Bronchial epithelial cell (primary cell): ENCODE measurements at regions not wholly inside any gene's neighbourhood (a gene's known extent, or its start where the extent isn't known, plus 50 kb on each side); places are given as distances from the start of the nearest gene placed in this dataset.

ENCODE experiments used
- DNase-seq: peaks from one replicate; pipeline ENCODE4 v3.0.0-alpha.2; 2010; ENCODE audit warnings: low read depth
- FAIRE-seq: peaks from 2 replicates; lab custom pipeline; 2011; peaks lifted over from hg19 to GRCh38; lab: Jason Lieb, UNC
- H3K27me3 ChIP-seq: 2 replicates; pipeline ENCODE4 v1.5.1; 2011; ENCODE audit warnings: low read length; ENCODE audit not compliant: control insufficient read depth, insufficient read depth
- H3K36me3 ChIP-seq: 2 replicates; pipeline ENCODE4 v1.5.1; 2011; ENCODE audit warnings: low read length; ENCODE audit not compliant: control insufficient read depth, insufficient read depth
- H3K4me3 ChIP-seq: 2 replicates; pipeline ENCODE4 v1.5.1; 2011; ENCODE audit warnings: mild to moderate bottlenecking, low read depth, low read length, control low read depth
- TF ChIP-seq, protein P1 (sequence below): IDR thresholded peaks from 2 replicates; pipeline ENCODE4 v1.5.1; 2011; ENCODE audit warnings: mild to moderate bottlenecking, moderate library complexity, low read length, control low read depth, inconsistent platforms; ENCODE audit not compliant: insufficient read depth, severe bottlenecking

DNA sequence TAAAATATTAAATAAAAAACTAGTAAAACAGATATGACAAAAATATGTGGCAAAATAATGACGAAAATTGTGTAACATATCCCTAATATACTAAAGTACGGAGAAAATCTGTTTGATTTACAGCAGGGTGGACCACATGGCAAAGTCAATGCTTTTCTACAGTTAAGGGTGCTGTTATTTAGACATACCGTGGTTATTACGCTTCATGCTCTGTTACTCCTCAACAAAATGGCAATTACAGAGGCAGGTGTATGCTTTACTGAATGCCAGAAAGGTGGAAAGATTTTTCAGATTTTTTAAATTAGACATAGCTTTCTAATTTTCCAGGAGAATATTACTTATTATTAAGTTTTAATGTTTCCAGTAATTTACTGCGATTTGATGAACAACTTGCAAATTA, 343.9 kb upstream of the DPYD start:
- no peak for FAIRE-seq

DNA sequence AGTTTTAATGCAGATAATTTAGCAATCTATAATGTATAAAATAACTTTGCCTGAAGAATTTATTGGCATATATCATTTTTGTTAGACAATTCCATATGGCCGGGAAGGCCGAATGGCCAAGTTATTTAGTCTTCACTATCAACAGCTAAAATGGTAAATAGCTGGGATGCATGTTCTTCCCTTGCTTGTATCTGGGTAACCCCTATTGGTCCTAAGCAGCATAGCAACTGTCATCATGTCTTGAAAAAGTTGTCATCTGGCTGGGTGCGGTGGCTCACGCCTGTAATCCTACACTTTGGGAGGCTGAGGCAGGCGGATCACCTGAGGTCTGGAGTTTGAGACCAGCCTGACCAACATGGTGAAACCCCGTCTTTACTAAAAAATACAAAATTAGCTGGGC, 340.0 kb upstream of the DPYD start:
- Histone ChIP-seq H3K27me3 (no peaks in the 10 kb centered on the region), H3K4me3 (no peak overlapping the region), H3K36me3 (no peaks in the 10 kb centered on the region)
- TF ChIP-seq, protein P1, sequence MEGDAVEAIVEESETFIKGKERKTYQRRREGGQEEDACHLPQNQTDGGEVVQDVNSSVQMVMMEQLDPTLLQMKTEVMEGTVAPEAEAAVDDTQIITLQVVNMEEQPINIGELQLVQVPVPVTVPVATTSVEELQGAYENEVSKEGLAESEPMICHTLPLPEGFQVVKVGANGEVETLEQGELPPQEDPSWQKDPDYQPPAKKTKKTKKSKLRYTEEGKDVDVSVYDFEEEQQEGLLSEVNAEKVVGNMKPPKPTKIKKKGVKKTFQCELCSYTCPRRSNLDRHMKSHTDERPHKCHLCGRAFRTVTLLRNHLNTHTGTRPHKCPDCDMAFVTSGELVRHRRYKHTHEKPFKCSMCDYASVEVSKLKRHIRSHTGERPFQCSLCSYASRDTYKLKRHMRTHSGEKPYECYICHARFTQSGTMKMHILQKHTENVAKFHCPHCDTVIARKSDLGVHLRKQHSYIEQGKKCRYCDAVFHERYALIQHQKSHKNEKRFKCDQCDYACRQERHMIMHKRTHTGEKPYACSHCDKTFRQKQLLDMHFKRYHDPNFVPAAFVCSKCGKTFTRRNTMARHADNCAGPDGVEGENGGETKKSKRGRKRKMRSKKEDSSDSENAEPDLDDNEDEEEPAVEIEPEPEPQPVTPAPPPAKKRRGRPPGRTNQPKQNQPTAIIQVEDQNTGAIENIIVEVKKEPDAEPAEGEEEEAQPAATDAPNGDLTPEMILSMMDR: no peak
- DNase-seq: no peak
- FAIRE-seq: no peak

More for the DNA sequence above, 343.9 kb upstream of the DPYD start:
- Histone ChIP-seq H3K27me3 (no peaks in the 10 kb centered on the region), H3K4me3 (no peak overlapping the region), H3K36me3 (no peaks in the 10 kb centered on the region)
- TF ChIP-seq, protein P1: no peak
- no peak for DNase-seq

DNA sequence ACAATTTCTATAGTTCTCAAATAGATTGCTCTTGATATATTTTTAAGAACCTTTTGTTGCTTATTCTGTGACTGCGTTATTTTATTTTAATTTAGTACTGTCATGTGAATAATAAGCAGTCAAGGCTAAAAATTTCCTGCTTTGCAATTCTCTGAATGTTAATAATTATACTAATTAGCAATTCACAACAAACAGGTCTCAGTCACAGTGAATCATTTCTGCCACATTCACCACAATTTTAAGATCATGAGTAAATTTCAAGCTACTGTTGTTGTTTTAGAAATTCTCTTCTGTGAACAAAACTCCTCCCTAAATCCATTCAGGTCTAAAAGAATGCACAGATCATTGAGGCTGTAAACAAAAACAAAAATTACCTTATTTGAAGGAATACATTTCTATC, 339.6 kb upstream of the DPYD start:
- FAIRE-seq: no peak
- no peak for DNase-seq
- H3K36me3 ChIP-seq: no peaks in the 10 kb centered on the region
- H3K4me3 ChIP-seq: no peak overlapping the region
- H3K27me3 ChIP-seq: no peaks in the 10 kb centered on the region
- TF ChIP-seq, protein P1: no peak

DNA sequence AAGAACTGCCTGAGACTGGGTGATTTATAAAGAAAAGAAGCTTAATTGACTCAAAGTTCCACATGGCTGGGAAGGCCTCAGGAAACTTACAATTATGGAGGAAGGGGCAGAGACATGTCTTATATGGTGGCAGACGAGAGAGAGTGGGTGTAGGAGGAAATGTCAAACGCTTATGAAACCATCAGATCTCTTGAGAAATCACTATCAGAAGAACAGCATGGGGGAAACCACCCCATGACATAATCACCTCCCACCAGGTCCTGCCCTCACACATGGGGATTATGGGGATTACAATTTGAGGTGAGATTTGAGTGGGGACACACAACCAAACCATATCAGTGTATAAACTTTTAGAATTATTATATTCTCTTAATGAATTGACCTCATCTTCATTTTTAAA, 335.9 kb upstream of the DPYD start:
- FAIRE-seq: no peak
- Histone ChIP-seq H3K4me3 (no peak overlapping the region), H3K36me3 (no peaks in the 10 kb centered on the region), H3K27me3 (no peaks in the 10 kb centered on the region)
- TF ChIP-seq, protein P1: no peak
- no peak for DNase-seq

DNA sequence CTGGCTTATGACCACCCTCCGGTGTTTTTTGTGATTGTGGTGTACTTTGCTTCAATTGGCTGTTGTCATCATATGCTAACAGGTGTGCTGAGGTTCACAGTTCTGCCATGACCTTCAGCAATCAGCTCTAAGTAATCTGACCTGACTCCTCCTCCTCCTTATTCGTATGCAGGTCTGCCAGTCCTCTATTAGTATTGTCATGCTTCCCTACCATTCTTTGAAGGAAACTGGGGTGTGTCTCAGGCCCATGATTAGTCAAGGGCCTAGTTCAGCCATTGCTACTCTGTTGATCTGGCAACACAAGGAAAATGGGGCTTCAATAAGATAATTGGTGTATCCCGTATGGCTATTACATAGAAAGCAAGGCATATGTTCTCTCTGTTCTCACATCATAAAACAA, 332.3 kb upstream of the DPYD start:
- TF ChIP-seq, protein P1: no peak
- no peak for DNase-seq
- Histone ChIP-seq H3K36me3 (no peaks in the 10 kb centered on the region), H3K27me3 (no peaks in the 10 kb centered on the region), H3K4me3 (no peak overlapping the region)
- no peak for FAIRE-seq

DNA sequence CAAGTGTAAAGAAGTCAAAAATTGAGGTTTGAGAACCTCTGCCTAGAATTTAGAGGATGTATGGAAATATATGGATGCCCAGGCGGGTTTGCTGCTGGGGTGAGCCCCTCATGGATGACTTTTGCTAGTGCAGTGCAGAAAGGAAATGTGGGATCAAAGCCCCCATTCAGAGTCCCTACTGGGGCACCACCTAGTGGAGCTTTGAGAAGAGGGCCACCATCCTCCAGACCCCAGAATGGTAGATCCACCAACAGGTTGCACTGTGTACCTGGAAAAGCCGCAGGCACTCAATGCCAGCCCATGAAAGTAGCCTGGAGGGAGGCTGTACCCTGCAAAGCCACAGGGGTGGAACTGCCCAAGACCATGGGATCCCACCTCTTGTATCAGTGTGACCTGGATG, 330.7 kb upstream of the DPYD start:
- TF ChIP-seq, protein P1: no peak
- no peaks in the 10 kb centered on the region for H3K27me3 ChIP-seq
- H3K36me3 ChIP-seq: no peaks in the 10 kb centered on the region
- no peak overlapping the region for H3K4me3 ChIP-seq
- no peak for DNase-seq
- FAIRE-seq: no peak
